Mesenchymal stem cell (in vitro differentiated cells and primary cell): ENCODE measurements at regions not wholly inside any gene's neighbourhood (a gene's known extent, or its start where the extent isn't known, plus 50 kb on each side); places are given as distances from the start of the nearest gene placed in this dataset.

Source experiments
- DNase-seq: peaks from one replicate; pipeline ENCODE4 v3.0.0-alpha.2; 2013
- H2AFZ ChIP-seq: one replicate; pipeline ENCODE4 v1.6.1; 2013; ENCODE audit warnings: low read depth, mild to moderate bottlenecking, control low read depth, inconsistent platforms, low read length, moderate library complexity
- H2AK5ac ChIP-seq: 2 replicates; pipeline ENCODE4 v1.6.1; 2013; ENCODE audit warnings: low read length, moderate library complexity, mild to moderate bottlenecking, inconsistent platforms; ENCODE audit not compliant: severe bottlenecking
- H2BK120ac ChIP-seq: one replicate; pipeline ENCODE4 v1.6.1; 2013; ENCODE audit warnings: low read depth, mild to moderate bottlenecking, inconsistent platforms, low read length, moderate library complexity
- H2BK12ac ChIP-seq, 2 experiments: one replicate each; pipeline ENCODE4 v1.6.1; 2013; ENCODE audit warnings: inconsistent platforms in 2 of 2, low read length in 2 of 2, mild to moderate bottlenecking in 2 of 2, moderate library complexity in 2 of 2, control low read depth in 1 of 2
- H2BK15ac ChIP-seq: one replicate; pipeline ENCODE4 v1.6.1; 2013; ENCODE audit warnings: mild to moderate bottlenecking, low read depth, inconsistent platforms; ENCODE audit not compliant: poor library complexity, severe bottlenecking
- H2BK5ac ChIP-seq: 2 replicates; pipeline ENCODE4 v1.6.1; 2013; ENCODE audit warnings: low read depth, mild to moderate bottlenecking, low read length, control low read depth, inconsistent platforms; ENCODE audit not compliant: poor library complexity, severe bottlenecking
- H3K14ac ChIP-seq, 2 experiments: one replicate each; pipeline ENCODE4 v1.6.1; 2013; ENCODE audit warnings: inconsistent platforms in 2 of 2, low read length in 2 of 2, control low read depth in 1 of 2, mild to moderate bottlenecking in 1 of 2, moderate library complexity in 1 of 2
- H3K18ac ChIP-seq, 2 experiments: one replicate each; pipeline ENCODE4 v1.6.1; 2013; ENCODE audit warnings: inconsistent platforms in 2 of 2, low read length in 2 of 2, control low read depth in 1 of 2, low read depth in 1 of 2, mild to moderate bottlenecking in 1 of 2
- H3K23ac ChIP-seq, 2 experiments: one replicate each; pipeline ENCODE4 v1.6.1; 2013; ENCODE audit warnings: inconsistent platforms in 2 of 2, low read length in 2 of 2, mild to moderate bottlenecking in 2 of 2, moderate library complexity in 2 of 2, control low read depth in 1 of 2
- H3K27ac ChIP-seq: 2 replicates; pipeline ENCODE4 v1.5.1; 2013; ENCODE audit warnings: mild to moderate bottlenecking, moderate library complexity, low read length, control low read depth, inconsistent platforms; ENCODE audit not compliant: poor library complexity, severe bottlenecking
- H3K27me3 ChIP-seq, 2 experiments: 2 replicates each; pipeline versions ENCODE4 v1.6.1 to v1.7.0; 2013; ENCODE audit warnings: low read length in 2 of 2, mild to moderate bottlenecking in 2 of 2, moderate library complexity in 2 of 2, control low read depth in 1 of 2, inconsistent platforms in 1 of 2; ENCODE audit not compliant: control insufficient read depth in 1 of 2, insufficient read depth in 1 of 2
- H3K36me3 ChIP-seq, 2 experiments: 2 replicates each; pipeline versions ENCODE4 v1.6.1 to v1.7.0; 2013; ENCODE audit warnings: low read length in 2 of 2, control low read depth in 1 of 2, inconsistent platforms in 1 of 2, low read depth in 1 of 2, mild to moderate bottlenecking in 1 of 2; ENCODE audit not compliant: insufficient read depth in 2 of 2, control insufficient read depth in 1 of 2
- H3K4ac ChIP-seq, 2 experiments: one replicate each; pipeline ENCODE4 v1.6.1; 2013; ENCODE audit warnings: inconsistent platforms in 2 of 2, low read length in 2 of 2, mild to moderate bottlenecking in 2 of 2, moderate library complexity in 2 of 2, control low read depth in 1 of 2, low read depth in 1 of 2
- H3K4me1 ChIP-seq: 2 replicates; pipeline ENCODE4 v1.6.1; 2013; ENCODE audit warnings: low read depth, low read length, control low read depth; ENCODE audit not compliant: control insufficient read depth, insufficient read depth
- H3K4me2 ChIP-seq: 2 replicates; pipeline ENCODE4 v1.6.1; 2013; ENCODE audit warnings: low read length, mild to moderate bottlenecking, inconsistent platforms; ENCODE audit not compliant: poor library complexity, severe bottlenecking
- H3K4me3 ChIP-seq, 2 experiments: 2 replicates each; pipeline versions ENCODE4 v1.5.1 to v1.7.0; 2013; ENCODE audit warnings: low read length in 2 of 2, mild to moderate bottlenecking in 2 of 2, control low read depth in 1 of 2, low read depth in 1 of 2; ENCODE audit not compliant: insufficient read depth in 1 of 2
- H3K79me1 ChIP-seq: replicated peaks from 2 replicates; pipeline ENCODE4 v1.6.1; 2013; ENCODE audit warnings: mild to moderate bottlenecking, control low read depth, low read length, inconsistent platforms; ENCODE audit not compliant: poor library complexity, severe bottlenecking
- H3K9ac ChIP-seq: 2 replicates; pipeline ENCODE4 v1.7.0; 2013; ENCODE audit warnings: mild to moderate bottlenecking, low read length, moderate library complexity
- H3K9me3 ChIP-seq: 2 replicates; pipeline ENCODE4 v1.7.0; 2013; ENCODE audit warnings: mild to moderate bottlenecking, low read length; ENCODE audit not compliant: control insufficient read depth
- H4K8ac ChIP-seq: one replicate; pipeline ENCODE4 v1.6.1; 2013; ENCODE audit warnings: inconsistent platforms, mild to moderate bottlenecking, low read length, moderate library complexity
- H4K91ac ChIP-seq: one replicate; pipeline ENCODE4 v1.6.1; 2013; ENCODE audit warnings: mild to moderate bottlenecking, low read length, inconsistent platforms
- WGBS: methylation state at CpG from one replicate; pipeline ENCODE4 v1.1.7; 2013; ENCODE audit warnings: mixed read lengths; 5-methylcytosine and 5-hydroxymethylcytosine counted together

- Histone ChIP-seq H3K23ac (no peak overlapping the region), H3K9ac (no peak overlapping the region), H3K14ac (no peak overlapping the region), H3K18ac (no peak overlapping the region), H2BK5ac (no peak overlapping the region), H3K4me1 (no peaks in the 10 kb centered on the region), H3K4ac (no peak overlapping the region), H3K9me3 (peaks cover 3% of the 10 kb centered on the region), H2BK120ac (no peak overlapping the region), H3K27ac (no peak overlapping the region), H3K36me3 (no peaks in the 10 kb centered on the region), H2BK15ac (no peak overlapping the region), H2BK12ac (no peak overlapping the region), H3K27me3 (no peaks in the 10 kb centered on the region), H4K91ac (no peak overlapping the region), H3K4me3 (no peak overlapping the region), H3K4me2 (no peak overlapping the region), H2AFZ (no peak overlapping the region), H2AK5ac (no peak overlapping the region), H3K79me1 (no peaks in the 10 kb centered on the region), H4K8ac (no peak overlapping the region)
- no peak for DNase-seq
- WGBS = 83% methylated on average over 3 of the region's 4 CpGs
These were observed 341.0 kb upstream of the GALNTL6 start for GRCh38 chr4:171472230-171472629.

GRCh38 chr4:171464499-171464898, 348.7 kb upstream of the GALNTL6 start:
- no peak overlapping the region for H3K9ac ChIP-seq
- H2BK12ac ChIP-seq = no peak overlapping the region
- H3K4me1 ChIP-seq = no peaks in the 10 kb centered on the region
- no peak overlapping the region for H3K23ac ChIP-seq
- H3K36me3 ChIP-seq = no peaks in the 10 kb centered on the region
- no peak overlapping the region for H3K4me3 ChIP-seq
- no peak overlapping the region for H4K8ac ChIP-seq
- no peak overlapping the region for H3K18ac ChIP-seq
- no peak overlapping the region for H2BK120ac ChIP-seq
- peaks cover 18% of the 10 kb centered on the region for H3K9me3 ChIP-seq
- WGBS = 100% methylated on average over 2 of the region's 3 CpGs
- no peak overlapping the region for H3K4me2 ChIP-seq
- H3K79me1 ChIP-seq = no peaks in the 10 kb centered on the region
- no peak for DNase-seq
- no peak overlapping the region for H3K27ac ChIP-seq
- no peak overlapping the region for H4K91ac ChIP-seq
- H2BK15ac ChIP-seq = no peak overlapping the region
- H2AK5ac ChIP-seq = no peak overlapping the region
- H2AFZ ChIP-seq = no peak overlapping the region
- no peak overlapping the region for H2BK5ac ChIP-seq
- no peak overlapping the region for H3K14ac ChIP-seq
- H3K4ac ChIP-seq = no peak overlapping the region
- no peaks in the 10 kb centered on the region for H3K27me3 ChIP-seq

GRCh38 chr4:171461191-171461590, 352.0 kb upstream of the GALNTL6 start:
- H2BK12ac ChIP-seq = no peak overlapping the region
- H2AFZ ChIP-seq = no peak overlapping the region
- H2BK15ac ChIP-seq = no peak overlapping the region
- H3K14ac ChIP-seq = no peak overlapping the region
- H3K4me1 ChIP-seq = no peaks in the 10 kb centered on the region
- H3K9me3 ChIP-seq = peaks cover 17% of the 10 kb centered on the region
- no peaks in the 10 kb centered on the region for H3K27me3 ChIP-seq
- H3K27ac ChIP-seq = no peak overlapping the region
- no peak overlapping the region for H2BK120ac ChIP-seq
- H4K91ac ChIP-seq = no peak overlapping the region
- H2AK5ac ChIP-seq = no peak overlapping the region
- H3K23ac ChIP-seq = no peak overlapping the region
- no peak overlapping the region for H4K8ac ChIP-seq
- no peak overlapping the region for H3K4me3 ChIP-seq
- H3K4ac ChIP-seq = no peak overlapping the region
- DNase-seq = no peak
- no peak overlapping the region for H3K18ac ChIP-seq
- no peaks in the 10 kb centered on the region for H3K79me1 ChIP-seq
- no peak overlapping the region for H2BK5ac ChIP-seq
- no peak overlapping the region for H3K4me2 ChIP-seq
- H3K9ac ChIP-seq = no peak overlapping the region
- H3K36me3 ChIP-seq = no peaks in the 10 kb centered on the region

- WGBS = no CpG with 5 or more reads among the region's 2 CpGs
- Histone ChIP-seq H3K4me3 (no peak overlapping the region), H3K9ac (no peak overlapping the region), H3K36me3 (no peaks in the 10 kb centered on the region), H3K18ac (no peak overlapping the region), H3K79me1 (no peaks in the 10 kb centered on the region), H3K14ac (no peak overlapping the region), H4K91ac (no peak overlapping the region), H2BK120ac (no peak overlapping the region), H2BK5ac (no peak overlapping the region), H2AK5ac (no peak overlapping the region), H2BK15ac (no peak overlapping the region), H3K4me2 (no peak overlapping the region), H4K8ac (no peak overlapping the region), H2AFZ (no peak overlapping the region), H3K4ac (no peak overlapping the region), H3K4me1 (no peaks in the 10 kb centered on the region), H2BK12ac (no peak overlapping the region), H3K9me3 (peaks cover 4% of the 10 kb centered on the region), H3K27me3 (no peaks in the 10 kb centered on the region), H3K27ac (no peak overlapping the region), H3K23ac (no peak overlapping the region)
- no peak for DNase-seq
These were observed 364.2 kb upstream of the GALNTL6 start for GRCh38 chr4:171448919-171449481.
